Activated naive CD8-positive, alpha-beta T cell treated with anti-CD3 and anti-CD28 coated beads, Interleukin-2, amount 10 ng/mL, durations not matched to agents 7 days and 5 days (primary cell): ENCODE measurements at regions not wholly inside any gene's neighbourhood (a gene's known extent, or its start where the extent isn't known, plus 50 kb on each side); places are given as distances from the start of the nearest gene placed in this dataset.

Source experiments
- ATAC-seq: fragments of 150-1000 bp; cut with Tn5 transposase; one replicate; pipeline ENCODE4 v1.10.0; 2021; ENCODE audit warnings: low read depth, moderate library complexity
- POLR2A ChIA-PET: fragments of 350-600 bp; sonication (Branson Sonifier 250); formaldehyde crosslinking; loops from one replicate; lab custom pipeline; 2021; ENCODE audit warnings: antibody characterized with exemption; lab: Charles Lee
- DNase-seq: peaks from one replicate; pipeline ENCODE4 v3.0.0; 2021
- H3K27ac Mint-ChIP-seq: one replicate; pipeline ENCODE4 v1.8.0; 2022; ENCODE audit warnings: mild to moderate bottlenecking, mixed read lengths
- H3K27me3 Mint-ChIP-seq: one replicate; pipeline ENCODE4 v1.8.0; 2022; ENCODE audit warnings: mild to moderate bottlenecking, moderate library complexity, mixed read lengths
- H3K36me3 Mint-ChIP-seq: one replicate; pipeline ENCODE4 v1.8.0; 2021; ENCODE audit warnings: mild to moderate bottlenecking, mixed read lengths
- H3K4me1 Mint-ChIP-seq: one replicate; pipeline ENCODE4 v1.8.0; 2021; ENCODE audit warnings: mixed read lengths
- H3K4me3 Mint-ChIP-seq: one replicate; pipeline ENCODE4 v1.8.0; 2022; ENCODE audit warnings: mild to moderate bottlenecking, moderate library complexity, mixed read lengths
- H3K9me3 Mint-ChIP-seq: one replicate; pipeline ENCODE4 v1.8.0; 2021; ENCODE audit warnings: mixed read lengths

DNA sequence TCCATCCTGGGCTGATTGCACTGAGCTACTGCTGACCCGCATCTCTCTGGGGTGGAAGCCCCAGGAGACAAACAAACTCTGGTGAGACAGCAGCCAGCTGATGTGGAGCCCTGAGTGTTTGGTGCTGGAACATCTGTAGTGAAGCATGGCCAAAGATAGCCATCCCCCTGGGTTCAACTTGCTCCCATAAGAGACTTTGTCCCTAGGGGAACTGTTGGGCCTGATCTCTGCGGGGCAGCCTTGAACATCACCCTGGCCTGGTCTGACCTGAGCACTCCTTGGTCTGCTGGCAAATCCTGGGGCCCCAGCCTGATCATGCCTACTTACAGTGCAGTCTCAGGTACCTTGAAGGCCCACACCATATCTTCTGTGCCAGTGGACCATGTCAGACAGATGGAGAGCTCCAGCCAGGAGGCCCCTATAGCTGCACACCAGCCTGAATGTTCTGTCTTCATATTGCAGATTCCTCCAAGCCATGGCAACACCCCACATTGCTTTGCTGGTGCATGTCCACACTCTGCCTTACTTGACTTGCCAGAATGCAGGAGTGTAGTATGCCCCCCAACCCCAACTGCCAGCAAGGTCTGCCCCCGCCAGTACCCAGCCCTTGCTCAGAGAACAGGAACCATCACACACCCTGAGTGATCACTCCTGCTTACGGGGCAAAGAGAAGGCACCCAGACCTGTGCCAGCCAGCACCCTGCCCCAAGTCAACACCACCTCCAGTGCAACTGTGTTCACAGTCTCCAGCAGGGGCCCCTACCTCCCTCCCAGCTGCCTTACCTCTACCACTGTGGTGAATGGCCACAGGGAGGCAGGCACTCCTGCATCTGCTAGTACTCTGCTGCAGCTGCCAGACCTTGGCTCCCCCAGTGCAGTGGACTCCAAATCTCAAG is 690.5 kb upstream of the NR5A2 start:
- POLR2A ChIA-PET = no interaction called here
- H3K4me1 Mint-ChIP-seq = no peaks in the 10 kb centered on the region
- peaks cover 24% of the 10 kb centered on the region for H3K27me3 Mint-ChIP-seq
- no peak overlapping the region for H3K27ac Mint-ChIP-seq
- DNase-seq (no peak), ATAC-seq (no peak)
- H3K4me3 Mint-ChIP-seq = no peak overlapping the region
- H3K36me3 Mint-ChIP-seq = no peaks in the 10 kb centered on the region
- no peaks in the 10 kb centered on the region for H3K9me3 Mint-ChIP-seq

DNA sequence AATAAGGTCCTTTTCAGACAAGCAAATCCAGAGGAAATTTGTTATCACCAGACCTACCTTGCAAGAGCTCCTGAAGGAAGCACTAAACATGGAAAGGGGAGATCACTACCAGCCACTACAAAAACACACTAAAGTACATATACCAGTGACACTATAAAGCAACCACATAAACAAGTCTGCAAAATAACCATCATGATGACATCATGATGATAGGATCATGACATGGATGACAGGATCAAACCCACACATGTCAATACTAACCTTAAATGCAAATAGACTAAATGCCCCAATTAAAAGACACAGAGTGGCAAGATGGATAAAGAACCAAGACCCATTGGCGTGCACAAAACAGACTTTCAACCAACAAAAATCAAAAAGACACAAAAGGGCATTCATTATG is 688.8 kb upstream of the NR5A2 start:
- ATAC-seq (no peak), DNase-seq (no peak)
- H3K4me3 Mint-ChIP-seq = no peak overlapping the region
- H3K27me3 Mint-ChIP-seq = peaks cover 26% of the 10 kb centered on the region
- POLR2A ChIA-PET = no interaction called here
- no peaks in the 10 kb centered on the region for H3K36me3 Mint-ChIP-seq
- no peaks in the 10 kb centered on the region for H3K9me3 Mint-ChIP-seq
- no peaks in the 10 kb centered on the region for H3K4me1 Mint-ChIP-seq
- H3K27ac Mint-ChIP-seq = no peak overlapping the region

- H3K4me1 Mint-ChIP-seq = no peaks in the 10 kb centered on the region
- DNase-seq (no peak), ATAC-seq (no peak)
- H3K36me3 Mint-ChIP-seq = no peaks in the 10 kb centered on the region
- no peak overlapping the region for H3K4me3 Mint-ChIP-seq
- no peak overlapping the region for H3K27ac Mint-ChIP-seq
- peaks cover 13% of the 10 kb centered on the region for H3K9me3 Mint-ChIP-seq
- POLR2A ChIA-PET = no interaction called here
- peaks cover 2% of the 10 kb centered on the region for H3K27me3 Mint-ChIP-seq
Measured at GRCh38 chr1:199352351-199352750, 675.2 kb upstream of the NR5A2 start.

GRCh38 chr1:199353906-199354305 is 673.6 kb upstream of the NR5A2 start:
- no peak for DNase-seq
- H3K27me3 Mint-ChIP-seq = peaks cover 2% of the 10 kb centered on the region
- no peak for ATAC-seq
- no peak overlapping the region for H3K4me3 Mint-ChIP-seq
- H3K4me1 Mint-ChIP-seq = no peaks in the 10 kb centered on the region
- POLR2A ChIA-PET = no interaction called here
- no peak overlapping the region for H3K27ac Mint-ChIP-seq
- H3K9me3 Mint-ChIP-seq = peaks cover 9% of the 10 kb centered on the region
- H3K36me3 Mint-ChIP-seq = no peaks in the 10 kb centered on the region

GRCh38 chr1:199356561-199356960 is 670.9 kb upstream of the NR5A2 start:
- H3K4me3 Mint-ChIP-seq = no peak overlapping the region
- POLR2A ChIA-PET = no interaction called here
- H3K4me1 Mint-ChIP-seq = no peaks in the 10 kb centered on the region
- H3K27ac Mint-ChIP-seq = no peak overlapping the region
- peaks cover 2% of the 10 kb centered on the region for H3K27me3 Mint-ChIP-seq
- ATAC-seq (no peak), DNase-seq (no peak)
- peaks cover 7% of the 10 kb centered on the region for H3K9me3 Mint-ChIP-seq
- H3K36me3 Mint-ChIP-seq = no peaks in the 10 kb centered on the region

- Mint-ChIP-seq H3K27me3 (no peaks in the 10 kb centered on the region), H3K9me3 (peaks cover 7% of the 10 kb centered on the region), H3K4me1 (no peaks in the 10 kb centered on the region), H3K4me3 (no peak overlapping the region), H3K36me3 (no peaks in the 10 kb centered on the region), H3K27ac (no peak overlapping the region)
- POLR2A ChIA-PET = no interaction called here
- DNase-seq (no peak), ATAC-seq (no peak)
Measured at GRCh38 chr1:199357599-199357998, 669.9 kb upstream of the NR5A2 start.

- no peaks in the 10 kb centered on the region for H3K36me3 Mint-ChIP-seq
- H3K9me3 Mint-ChIP-seq = no peaks in the 10 kb centered on the region
- H3K27ac Mint-ChIP-seq = no peak overlapping the region
- no peak overlapping the region for H3K4me3 Mint-ChIP-seq
- ATAC-seq = no peak
- POLR2A ChIA-PET = no interaction called here
- H3K27me3 Mint-ChIP-seq = no peaks in the 10 kb centered on the region
- DNase-seq = no peak
- H3K4me1 Mint-ChIP-seq = no peaks in the 10 kb centered on the region
Measured at GRCh38 chr1:199362996-199363395, 664.5 kb upstream of the NR5A2 start.

- POLR2A ChIA-PET = no interaction called here
- H3K36me3 Mint-ChIP-seq = no peaks in the 10 kb centered on the region
- H3K27me3 Mint-ChIP-seq = peaks cover 2% of the 10 kb centered on the region
- DNase-seq = no peak
- no peak overlapping the region for H3K4me3 Mint-ChIP-seq
- ATAC-seq = no peak
- peaks cover 4% of the 10 kb centered on the region for H3K9me3 Mint-ChIP-seq
- H3K4me1 Mint-ChIP-seq = no peaks in the 10 kb centered on the region
- no peak overlapping the region for H3K27ac Mint-ChIP-seq
Measured at GRCh38 chr1:199373139-199373538, 654.4 kb upstream of the NR5A2 start.

DNA sequence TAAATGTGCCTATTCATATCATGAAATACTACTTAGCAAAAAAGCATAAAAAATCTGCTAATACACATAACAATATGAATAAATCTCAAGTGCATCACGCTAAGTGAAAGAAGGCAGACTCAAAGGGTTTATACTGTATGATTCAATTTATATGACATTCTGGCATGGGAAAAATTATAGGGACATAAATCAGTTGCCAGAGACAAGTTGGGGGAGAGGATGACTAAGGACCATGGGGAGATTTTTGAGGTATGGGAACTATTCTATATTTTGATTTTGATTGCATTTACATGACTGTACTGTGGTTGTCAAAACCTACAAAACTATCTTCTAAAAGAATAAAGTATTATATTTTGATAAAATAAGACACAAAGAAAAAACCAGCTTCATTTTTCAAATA is 650.3 kb upstream of the NR5A2 start:
- POLR2A ChIA-PET = no interaction called here
- Mint-ChIP-seq H3K9me3 (no peaks in the 10 kb centered on the region), H3K36me3 (no peaks in the 10 kb centered on the region), H3K4me3 (no peak overlapping the region), H3K27ac (no peak overlapping the region), H3K4me1 (no peaks in the 10 kb centered on the region), H3K27me3 (peaks cover 14% of the 10 kb centered on the region)
- ATAC-seq (no peak), DNase-seq (no peak)

GRCh38 chr1:199383793-199384192 is 643.7 kb upstream of the NR5A2 start:
- no peak for DNase-seq
- POLR2A ChIA-PET = no interaction called here
- Mint-ChIP-seq H3K27ac (no peak overlapping the region), H3K27me3 (peaks cover 19% of the 10 kb centered on the region), H3K36me3 (no peaks in the 10 kb centered on the region), H3K4me3 (no peak overlapping the region), H3K4me1 (no peaks in the 10 kb centered on the region), H3K9me3 (no peaks in the 10 kb centered on the region)
- ATAC-seq = no peak

DNA sequence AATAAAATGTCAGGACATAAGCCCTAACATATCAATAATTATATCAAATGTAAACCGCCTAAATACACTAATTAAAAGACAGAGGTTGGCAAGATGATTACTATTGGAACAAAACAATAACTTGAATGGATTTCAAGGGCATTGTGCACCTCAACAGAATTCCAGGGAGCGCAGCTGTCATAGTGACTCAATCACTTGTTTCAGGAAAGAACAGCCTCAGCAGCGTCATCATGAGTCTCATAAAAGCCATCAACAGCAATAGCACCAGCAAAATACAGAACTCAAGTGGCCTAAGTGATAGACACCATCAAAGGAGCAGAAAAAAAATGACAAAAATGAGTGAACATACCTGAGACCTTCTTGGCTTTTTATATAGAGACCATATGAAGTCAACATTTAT is 632.7 kb upstream of the NR5A2 start:
- POLR2A ChIA-PET = interaction anchor here (0.5 kb wide), 1 partner anchor 14 kb away, joined by 6 read pairs; no protein-coding TSS in a partner anchor
- ATAC-seq = no peak
- Mint-ChIP-seq H3K9me3 (peaks cover 3% of the 10 kb centered on the region), H3K27me3 (peaks cover 3% of the 10 kb centered on the region), H3K27ac (no peak overlapping the region), H3K4me1 (no peaks in the 10 kb centered on the region), H3K36me3 (no peaks in the 10 kb centered on the region), H3K4me3 (no peak overlapping the region)
- no peak for DNase-seq

- Mint-ChIP-seq H3K27ac (no peak overlapping the region), H3K36me3 (no peaks in the 10 kb centered on the region), H3K4me1 (peaks cover 4% of the 10 kb centered on the region), H3K4me3 (no peak overlapping the region), H3K27me3 (peaks cover 3% of the 10 kb centered on the region), H3K9me3 (no peaks in the 10 kb centered on the region)
- POLR2A ChIA-PET = no interaction called here
- no peak for DNase-seq
- ATAC-seq = no peak
Measured at GRCh38 chr1:199396456-199396855, 631.1 kb upstream of the NR5A2 start.

DNA sequence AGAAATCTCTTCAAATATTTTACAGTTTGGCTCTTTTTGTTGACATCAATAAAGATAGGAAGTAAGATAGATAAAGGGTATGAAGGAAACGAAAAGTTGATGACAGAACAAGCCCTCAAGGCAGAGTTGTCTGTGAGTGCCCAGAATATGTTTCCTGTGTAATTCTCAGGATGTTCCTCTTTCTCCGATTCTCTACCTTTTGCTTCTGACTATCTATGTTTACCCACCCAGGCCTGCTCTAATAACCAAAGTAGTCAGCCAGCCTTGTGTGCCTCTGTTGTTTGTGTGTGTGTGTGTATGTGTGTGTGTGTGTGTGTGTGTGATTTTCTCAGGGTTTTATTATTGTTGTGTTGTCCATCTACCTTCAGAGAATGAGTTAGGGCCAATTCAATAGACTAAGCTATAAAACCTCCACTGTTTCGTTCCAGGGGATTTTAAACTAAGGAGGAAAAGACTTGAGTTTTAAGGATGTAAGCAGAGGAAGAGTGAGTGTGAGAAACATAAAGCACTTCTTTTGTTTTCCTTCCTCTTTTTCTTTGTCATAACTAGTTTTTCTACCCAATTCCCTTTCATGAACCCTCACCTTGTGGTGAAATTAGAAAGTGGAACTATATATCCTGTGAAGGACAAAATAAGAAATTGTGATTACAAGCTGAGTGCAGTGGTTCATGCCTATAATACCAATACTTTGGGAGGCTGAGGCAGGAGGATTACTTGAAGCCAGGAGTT is 627.4 kb upstream of the NR5A2 start:
- ATAC-seq = no peak
- H3K27ac Mint-ChIP-seq = no peak overlapping the region
- H3K4me3 Mint-ChIP-seq = no peak overlapping the region
- H3K36me3 Mint-ChIP-seq = no peaks in the 10 kb centered on the region
- no peak for DNase-seq
- peaks cover 4% of the 10 kb centered on the region for H3K4me1 Mint-ChIP-seq
- POLR2A ChIA-PET = no interaction called here
- no peaks in the 10 kb centered on the region for H3K9me3 Mint-ChIP-seq
- peaks cover 4% of the 10 kb centered on the region for H3K27me3 Mint-ChIP-seq
